ENCODE measurements at regions not wholly inside any gene's neighbourhood (a gene's known extent, or its start where the extent isn't known, plus 50 kb on each side); places are given as distances from the start of the nearest gene placed in this dataset.

DNA sequence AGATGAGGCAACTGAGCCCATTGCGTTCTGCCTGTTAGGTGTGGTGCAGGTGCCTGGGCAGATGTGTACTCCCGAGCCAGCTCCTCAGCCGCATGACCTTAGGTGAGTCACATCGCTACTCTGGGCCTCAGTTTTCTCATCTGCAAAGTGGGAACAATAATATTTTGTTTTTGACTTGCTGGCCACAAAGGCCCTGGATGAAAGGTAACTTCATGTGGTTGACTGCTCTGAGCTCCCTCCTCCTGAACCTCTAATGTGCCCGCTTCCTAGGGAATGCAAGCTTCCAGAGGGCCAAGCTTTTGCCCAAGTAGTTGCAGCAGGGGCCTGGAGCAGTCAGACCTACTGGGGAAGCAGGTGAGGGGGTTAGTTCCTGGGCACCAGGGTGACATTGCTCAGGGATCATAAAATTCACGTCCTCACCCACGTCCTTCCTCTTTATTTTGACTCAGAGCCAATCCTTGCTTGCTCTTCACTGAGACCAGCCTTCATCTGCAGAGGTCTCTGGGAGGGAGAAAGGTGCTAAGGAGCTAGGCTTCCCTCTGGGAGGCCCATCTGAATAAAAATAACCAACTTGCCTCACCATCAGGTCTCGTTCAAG, 149.0 kb upstream of the TLE3 start:
- Histone ChIP-seq H3K27ac (ENCODE audit: control insufficient read depth, insufficient read depth) (no peak overlapping the region), H3K9me3 (replicated peaks; ENCODE audit: control insufficient read depth, insufficient read depth, low read length) (no peaks in the 10 kb centered on the region), H3K36me3 (ENCODE audit: control insufficient read depth in 2 of 2, insufficient read depth in 2 of 2, low read length in 1 of 2) (no peaks in the 10 kb centered on the region), H3K9ac (ENCODE audit: control insufficient read depth, insufficient read depth, low read length) (no peak overlapping the region), H3K27me3 (replicated peaks in 1 of 2; ENCODE audit: control insufficient read depth in 2 of 2, insufficient read depth in 2 of 2, low read length in 1 of 2) (no peaks in the 10 kb centered on the region), H4K20me1 (ENCODE audit: control insufficient read depth, insufficient read depth) (no peaks in the 10 kb centered on the region), H2AFZ (ENCODE audit: control insufficient read depth, low read depth, low read length) (no peak overlapping the region), H3K4me2 (ENCODE audit: control insufficient read depth, insufficient read depth) (no peak overlapping the region), H3K4me3 (no peak overlapping the region), H3K4me1 (ENCODE audit: control insufficient read depth, insufficient read depth, low read length) (peaks cover 30% of the 10 kb centered on the region), H3K79me2 (ENCODE audit: control insufficient read depth, insufficient read depth, low read length) (no peaks in the 10 kb centered on the region)
- ATAC-seq (no peak), FAIRE-seq (peak; percentile 7), DNase-seq (ENCODE audit: low read depth, low spot score) (no peak)
- RAD21 ChIA-PET (ENCODE audit: unreplicated experiment), result interaction anchor here (0.6 to 1.7 kb wide), 4 partner anchors 22 to 53 kb away, joined by 3 to 4 read pairs (median 4); no protein-coding TSS in a partner anchor
- BruUV-seq (replicated peaks), result no TSS peak
- POLR2A ChIA-PET, result no interaction called here
- intact Hi-C loops (cut with micrococcal nuclease; ENCODE audit: unreplicated experiment), result no loop called here
- 56% methylated on average over 8 of the region's 8 CpGs for WGBS (ENCODE audit: insufficient coverage, insufficient replicate concordance, low lambda C conversion rate, missing lambda C conversion rate)
- CTCF ChIA-PET, result interaction anchor here (0.8 to 0.9 kb wide), 2 partner anchors 21 to 22 kb away, joined by 3 read pairs; no protein-coding TSS in a partner anchor
- in situ Hi-C loops (cut with MboI), result no loop called here
- SMC1A ChIA-PET (ENCODE audit: uncharacterized antibody, unreplicated experiment), result interaction anchor here (0.6 to 1.9 kb wide), 5 partner anchors 11 to 1590 kb away, joined by 3 to 5 read pairs (median 3); no protein-coding TSS in a partner anchor
- no peak for TF ChIP-seq DPF2 (IDR thresholded peaks at IDR 0.05)

DNA sequence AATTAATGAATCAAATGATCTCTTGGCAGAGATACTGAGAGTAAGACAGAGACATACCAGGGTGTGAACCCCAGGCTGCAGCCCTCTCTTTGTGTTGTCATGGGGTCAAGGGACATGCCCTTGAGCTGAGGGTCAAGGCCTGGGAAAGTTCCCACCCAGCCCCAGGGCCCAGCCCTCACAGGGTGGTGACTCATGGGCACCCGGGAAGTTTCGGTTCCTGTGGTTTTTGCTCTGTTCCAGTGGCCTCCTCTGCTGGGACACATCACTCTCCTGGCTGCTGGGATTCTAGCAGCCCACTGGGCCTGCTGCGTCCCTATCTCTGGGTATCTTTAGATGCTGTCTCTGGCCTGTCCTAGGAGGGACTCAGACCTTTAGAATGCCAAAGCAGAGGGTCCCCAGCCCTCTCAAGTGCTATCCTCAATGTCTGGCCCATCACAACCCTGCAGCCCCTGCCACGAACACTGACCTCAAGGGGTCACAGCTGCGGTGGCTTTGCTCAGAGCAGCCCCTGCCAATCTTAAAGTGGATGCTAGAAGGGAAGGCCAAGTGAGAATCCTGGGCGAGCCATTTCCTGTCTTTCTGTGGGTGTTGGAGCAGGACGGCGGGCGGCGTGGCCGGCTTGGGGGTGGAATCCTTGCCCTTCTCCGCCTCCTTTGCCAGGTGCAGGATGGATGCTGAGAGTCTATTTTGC, 148.4 kb upstream of the TLE3 start:
- H3K79me2 ChIP-seq (ENCODE audit: control insufficient read depth, insufficient read depth, low read length), result no peaks in the 10 kb centered on the region
- ChIA-PET POLR2A (no interaction called here), SMC1A (ENCODE audit: uncharacterized antibody, unreplicated experiment) (interaction anchor here (0.6 to 1.9 kb wide), 4 partner anchors 22 to 164 kb away, joined by 3 to 5 read pairs (median 3); no protein-coding TSS in a partner anchor), RAD21 (ENCODE audit: unreplicated experiment) (interaction anchor here (1.3 to 1.7 kb wide), 2 partner anchors 23 to 49 kb away, joined by 4 read pairs; no protein-coding TSS in a partner anchor), CTCF (no interaction called here)
- peak; percentile 30 for DNase-seq (ENCODE audit: low read depth, low spot score)
- H3K27me3 ChIP-seq (replicated peaks in 1 of 2; ENCODE audit: control insufficient read depth in 2 of 2, insufficient read depth in 2 of 2, low read length in 1 of 2), result no peaks in the 10 kb centered on the region
- peaks cover 32% of the 10 kb centered on the region for H3K4me1 ChIP-seq (ENCODE audit: control insufficient read depth, insufficient read depth, low read length)
- no peak overlapping the region for H3K4me3 ChIP-seq
- no peak overlapping the region for H3K27ac ChIP-seq (ENCODE audit: control insufficient read depth, insufficient read depth)
- no peaks in the 10 kb centered on the region for H3K36me3 ChIP-seq (ENCODE audit: control insufficient read depth in 2 of 2, insufficient read depth in 2 of 2, low read length in 1 of 2)
- peak; percentile 69 for ATAC-seq
- BruUV-seq (replicated peaks), result no TSS peak
- FAIRE-seq, result no peak
- no peaks in the 10 kb centered on the region for H4K20me1 ChIP-seq (ENCODE audit: control insufficient read depth, insufficient read depth)
- H3K9me3 ChIP-seq (replicated peaks; ENCODE audit: control insufficient read depth, insufficient read depth, low read length), result no peaks in the 10 kb centered on the region
- H2AFZ ChIP-seq (ENCODE audit: control insufficient read depth, low read depth, low read length), result no peak overlapping the region
- 72% methylated on average over 12 of the region's 12 CpGs for WGBS (ENCODE audit: insufficient coverage, insufficient replicate concordance, low lambda C conversion rate, missing lambda C conversion rate)
- intact Hi-C loops (cut with micrococcal nuclease; ENCODE audit: unreplicated experiment) (no loop called here), in situ Hi-C loops (cut with MboI) (no loop called here)
- no peak overlapping the region for H3K4me2 ChIP-seq (ENCODE audit: control insufficient read depth, insufficient read depth)
- no peak overlapping the region for H3K9ac ChIP-seq (ENCODE audit: control insufficient read depth, insufficient read depth, low read length)
- TF ChIP-seq, protein P1, sequence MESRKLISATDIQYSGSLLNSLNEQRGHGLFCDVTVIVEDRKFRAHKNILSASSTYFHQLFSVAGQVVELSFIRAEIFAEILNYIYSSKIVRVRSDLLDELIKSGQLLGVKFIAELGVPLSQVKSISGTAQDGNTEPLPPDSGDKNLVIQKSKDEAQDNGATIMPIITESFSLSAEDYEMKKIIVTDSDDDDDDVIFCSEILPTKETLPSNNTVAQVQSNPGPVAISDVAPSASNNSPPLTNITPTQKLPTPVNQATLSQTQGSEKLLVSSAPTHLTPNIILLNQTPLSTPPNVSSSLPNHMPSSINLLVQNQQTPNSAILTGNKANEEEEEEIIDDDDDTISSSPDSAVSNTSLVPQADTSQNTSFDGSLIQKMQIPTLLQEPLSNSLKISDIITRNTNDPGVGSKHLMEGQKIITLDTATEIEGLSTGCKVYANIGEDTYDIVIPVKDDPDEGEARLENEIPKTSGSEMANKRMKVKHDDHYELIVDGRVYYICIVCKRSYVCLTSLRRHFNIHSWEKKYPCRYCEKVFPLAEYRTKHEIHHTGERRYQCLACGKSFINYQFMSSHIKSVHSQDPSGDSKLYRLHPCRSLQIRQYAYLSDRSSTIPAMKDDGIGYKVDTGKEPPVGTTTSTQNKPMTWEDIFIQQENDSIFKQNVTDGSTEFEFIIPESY (IDR thresholded peaks at IDR 0.05), result no peak
- TF ChIP-seq RUNX3 (IDR thresholded peaks at IDR 0.05; ENCODE audit: low read length) (peak; percentile 58), NFYA (IDR thresholded peaks at IDR 0.05; ENCODE audit: borderline replicate concordance, low read depth, low read length) (no peak), FOXM1 (IDR thresholded peaks at IDR 0.05; ENCODE audit: low read depth, low read length) (no peak), BCL11A (IDR thresholded peaks at IDR 0.05; ENCODE audit: low read depth, low read length) (no peak), ESRRA (IDR thresholded peaks at IDR 0.05; ENCODE audit: low read length) (peak; percentile 82; the same call in 1 of the 2 replicates), CUX1 (IDR thresholded peaks at IDR 0.05; ENCODE audit: insufficient replicate concordance, low read depth, low read length) (no peak), SPI1 (IDR thresholded peaks at IDR 0.05; ENCODE audit: borderline replicate concordance, insufficient read depth, low read depth, low read length) (0 out of 2 replicates have a peak, but pooled peaks have one; percentile 26)
